Breast epithelium (tissue), 3 donors: ENCODE measurements at regions not wholly inside any gene's neighbourhood (a gene's known extent, or its start where the extent isn't known, plus 50 kb on each side); places are given as distances from the start of the nearest gene placed in this dataset.

Source experiments
- POLR2A ChIP-seq: fragments of 450-650 bp; IDR thresholded peaks from one replicate; pipeline ENCODE4 v1.6.1; 2016; ENCODE audit warnings: antibody characterized with exemption, mild to moderate bottlenecking, moderate library complexity
- POLR2AphosphoS5 ChIP-seq, 3 donors: sonication (generic); formaldehyde crosslinking; IDR thresholded peaks; one replicate each; pipeline ENCODE4 v1.6.1; 2017; ENCODE audit warnings: antibody characterized with exemption in 3 of 3
- TF ChIP-seq, protein P1 (sequence below), 3 donors: fragments of 450-650 bp; IDR thresholded peaks; one replicate each; pipeline ENCODE4 v1.5.1; 2016 to 2017; ENCODE audit warnings: antibody characterized with exemption in 3 of 3, mild to moderate bottlenecking in 3 of 3, moderate library complexity in 3 of 3

GRCh38 chr1:61591351-61591750, 133.6 kb downstream of the TM2D1 start:
- TF ChIP-seq POLR2A: no peak
- no peak for TF ChIP-seq POLR2AphosphoS5 (IDR thresholded peaks at IDR 0.05)
- TF ChIP-seq, protein P1, sequence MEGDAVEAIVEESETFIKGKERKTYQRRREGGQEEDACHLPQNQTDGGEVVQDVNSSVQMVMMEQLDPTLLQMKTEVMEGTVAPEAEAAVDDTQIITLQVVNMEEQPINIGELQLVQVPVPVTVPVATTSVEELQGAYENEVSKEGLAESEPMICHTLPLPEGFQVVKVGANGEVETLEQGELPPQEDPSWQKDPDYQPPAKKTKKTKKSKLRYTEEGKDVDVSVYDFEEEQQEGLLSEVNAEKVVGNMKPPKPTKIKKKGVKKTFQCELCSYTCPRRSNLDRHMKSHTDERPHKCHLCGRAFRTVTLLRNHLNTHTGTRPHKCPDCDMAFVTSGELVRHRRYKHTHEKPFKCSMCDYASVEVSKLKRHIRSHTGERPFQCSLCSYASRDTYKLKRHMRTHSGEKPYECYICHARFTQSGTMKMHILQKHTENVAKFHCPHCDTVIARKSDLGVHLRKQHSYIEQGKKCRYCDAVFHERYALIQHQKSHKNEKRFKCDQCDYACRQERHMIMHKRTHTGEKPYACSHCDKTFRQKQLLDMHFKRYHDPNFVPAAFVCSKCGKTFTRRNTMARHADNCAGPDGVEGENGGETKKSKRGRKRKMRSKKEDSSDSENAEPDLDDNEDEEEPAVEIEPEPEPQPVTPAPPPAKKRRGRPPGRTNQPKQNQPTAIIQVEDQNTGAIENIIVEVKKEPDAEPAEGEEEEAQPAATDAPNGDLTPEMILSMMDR (IDR thresholded peaks at IDR 0.05): no peak
